NCI-H2196 (cell line): ENCODE measurements at regions not wholly inside any gene's neighbourhood (a gene's known extent, or its start where the extent isn't known, plus 50 kb on each side); places are given as distances from the start of the nearest gene placed in this dataset.
"Not testable (repeated sequence)": the region's sequence is repeated elsewhere in the genome, so short reads cannot be mapped to it uniquely, and the experiment has no call there.

ENCODE experiments used
- DNase-seq: peaks from one replicate; lab custom pipeline; 2025; ENCODE audit not compliant: unreplicated experiment; lab: John Stamatoyannopoulos, UW

DNA sequence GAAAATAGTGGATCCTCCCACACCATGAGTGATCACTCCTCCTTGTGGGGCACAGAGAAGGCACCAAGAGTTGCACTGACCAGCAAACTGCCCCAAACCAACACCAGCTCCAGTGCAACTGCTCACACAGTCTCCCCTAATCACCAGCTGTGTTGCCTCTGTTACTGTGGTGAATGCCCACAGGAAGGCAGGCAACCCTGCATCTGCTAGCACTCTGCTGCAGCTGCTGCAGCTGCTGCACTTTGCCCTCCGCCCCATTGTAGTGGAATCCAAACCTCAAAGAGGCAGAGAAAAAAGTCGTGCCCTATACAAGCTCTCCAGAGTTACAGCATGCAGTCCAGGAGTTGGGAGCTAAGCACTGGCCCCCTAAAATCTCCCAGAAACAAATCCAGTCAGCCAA is 339.6 kb downstream of the TRIM36 start:
- DNase-seq: no peak

DNA sequence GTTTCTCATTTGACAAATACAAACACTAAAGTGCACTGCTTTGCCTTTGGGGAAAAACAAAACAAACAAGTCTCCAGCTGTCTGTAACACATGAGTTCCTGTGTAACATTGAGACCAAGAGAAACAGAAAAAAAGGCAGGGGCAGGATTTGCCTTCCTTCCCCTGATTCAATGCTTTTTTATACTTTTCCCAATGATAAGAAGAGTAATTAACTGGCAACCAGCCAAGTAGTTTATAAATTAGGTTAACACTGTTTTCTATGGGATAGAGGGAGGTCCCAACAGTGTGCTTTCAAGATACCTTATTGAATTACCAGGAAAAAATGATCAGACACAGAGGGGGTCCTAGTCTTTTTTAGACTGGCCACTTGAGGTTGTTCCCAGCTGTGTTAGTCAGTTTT is 346.8 kb downstream of the TRIM36 start:
- DNase-seq: no peak

DNA sequence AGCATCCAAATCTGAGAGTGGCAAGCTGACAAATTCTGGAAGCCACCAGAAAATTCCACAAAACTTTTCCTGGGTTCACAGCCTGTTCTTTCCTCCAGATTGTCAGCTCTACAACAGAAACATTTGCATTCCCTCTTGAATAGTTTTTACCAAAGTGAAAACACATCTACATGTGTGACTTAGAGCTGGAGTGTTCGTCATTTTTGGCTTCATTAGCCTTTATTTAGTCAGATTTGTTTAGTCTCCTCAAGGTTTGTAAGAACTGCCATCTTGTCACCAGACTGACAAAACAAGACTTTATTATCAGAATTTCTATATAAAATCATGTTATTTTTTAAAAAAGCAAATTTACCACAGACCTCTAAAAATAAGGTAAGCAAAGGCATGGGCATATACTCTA is 347.3 kb downstream of the TRIM36 start:
- DNase-seq: no peak

DNA sequence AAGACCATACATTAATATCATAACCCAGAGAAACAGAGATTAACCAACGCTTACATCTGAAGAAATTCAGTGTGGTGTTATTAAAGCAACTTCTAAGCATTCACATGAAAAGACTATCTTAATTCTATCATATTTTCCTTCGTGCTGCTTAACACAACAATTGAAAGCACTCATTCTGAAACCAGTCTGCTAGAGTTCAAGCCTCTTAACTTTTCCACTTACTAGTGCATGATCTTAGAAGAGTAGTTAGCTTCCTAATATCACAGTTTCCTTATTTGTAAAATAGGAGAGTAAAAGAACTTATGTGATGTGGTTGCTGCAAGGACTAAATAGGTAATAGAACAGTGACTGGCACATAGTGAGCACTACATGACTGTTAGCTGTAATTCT is 379.3 kb downstream of the TRIM36 start:
- DNase-seq: no peak

DNA sequence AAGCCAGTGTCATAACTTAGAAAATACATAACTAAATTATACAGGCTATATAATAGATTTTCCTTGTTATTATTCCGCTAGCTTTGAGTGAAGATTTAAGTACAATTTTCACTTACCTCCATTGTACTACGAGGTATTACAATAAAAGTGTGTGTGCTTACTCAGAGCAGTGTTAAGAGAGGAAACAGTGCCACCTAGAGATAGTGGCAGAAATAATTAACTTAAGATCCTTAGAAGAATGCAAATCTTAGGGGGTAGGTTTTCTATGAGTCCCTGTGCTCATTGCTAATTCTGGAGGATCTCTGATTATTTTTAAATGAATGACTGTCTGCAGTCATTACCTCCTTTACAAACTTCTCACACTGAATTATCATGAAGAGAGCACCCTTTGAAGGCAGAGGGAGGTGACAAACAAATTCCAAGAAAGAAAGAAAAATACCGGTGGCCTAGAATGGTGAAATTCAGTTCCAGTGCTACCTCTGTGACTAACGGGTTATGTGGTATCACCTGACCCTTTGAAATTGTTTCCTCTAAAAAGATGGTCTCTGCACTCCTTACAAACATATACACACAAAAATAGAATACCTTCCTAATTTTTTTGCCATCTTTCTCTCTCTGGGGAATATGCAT is 379.8 kb downstream of the TRIM36 start:
- no peak for DNase-seq

DNA sequence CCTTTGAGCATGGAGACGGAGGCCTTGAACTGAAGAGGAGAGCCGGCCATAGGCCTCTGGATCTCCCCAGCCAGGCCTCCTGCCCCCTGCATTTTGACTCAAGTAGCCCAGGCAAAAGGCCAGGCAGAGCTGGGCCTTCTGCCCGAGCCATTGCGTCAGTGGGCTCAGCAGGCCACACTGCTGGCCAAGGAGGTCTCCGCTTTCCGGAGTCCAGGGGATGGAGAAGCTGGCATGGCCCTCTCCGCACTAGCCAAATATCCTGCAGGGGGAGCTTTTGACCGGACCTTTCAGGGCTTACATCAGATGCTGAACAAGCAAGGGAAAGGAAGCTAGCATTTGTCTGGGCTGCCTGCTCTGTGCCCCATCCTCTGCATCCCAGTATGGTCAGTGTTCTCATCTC is 386.8 kb downstream of the TRIM36 start:
- no peak for DNase-seq

DNA sequence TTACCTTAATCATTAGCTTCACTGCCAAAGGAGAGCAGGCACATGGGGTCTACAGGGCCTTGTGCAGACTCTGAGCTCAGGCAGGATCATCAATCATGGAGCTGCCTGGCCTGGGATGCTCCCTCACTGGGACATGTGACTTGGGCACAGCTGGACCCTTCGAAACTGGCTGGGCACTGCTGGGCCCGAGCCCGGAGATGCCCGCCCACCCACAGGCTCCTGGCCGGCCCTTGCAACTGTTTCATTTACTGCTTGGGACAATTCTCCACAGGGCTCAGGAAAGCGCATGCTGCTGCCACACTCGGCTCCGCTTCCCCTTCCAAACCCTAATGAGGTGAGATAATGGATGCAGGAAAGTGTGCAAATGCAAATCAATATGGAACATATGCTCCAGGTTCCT is 387.5 kb downstream of the TRIM36 start:
- DNase-seq: no peak

DNA sequence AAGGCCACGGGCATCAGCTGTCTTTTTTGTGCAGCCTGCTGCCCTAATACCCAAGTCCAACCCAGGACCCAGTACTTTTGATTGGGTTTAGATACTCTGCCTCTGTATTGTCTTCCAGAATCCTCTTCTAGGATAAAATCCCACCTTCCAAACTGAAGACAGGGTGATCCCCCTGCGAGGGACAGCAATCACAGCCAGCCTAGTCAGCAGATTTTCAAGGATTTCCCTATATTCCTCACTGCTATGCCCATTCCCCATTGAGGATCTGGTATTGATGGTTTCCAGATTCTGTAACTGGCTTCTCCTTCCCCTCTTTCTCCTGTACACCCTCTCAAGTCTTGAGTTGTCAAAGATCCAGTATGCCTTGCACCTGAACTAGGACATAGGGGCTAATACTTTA is 389.4 kb downstream of the TRIM36 start:
- DNase-seq: no peak

DNA sequence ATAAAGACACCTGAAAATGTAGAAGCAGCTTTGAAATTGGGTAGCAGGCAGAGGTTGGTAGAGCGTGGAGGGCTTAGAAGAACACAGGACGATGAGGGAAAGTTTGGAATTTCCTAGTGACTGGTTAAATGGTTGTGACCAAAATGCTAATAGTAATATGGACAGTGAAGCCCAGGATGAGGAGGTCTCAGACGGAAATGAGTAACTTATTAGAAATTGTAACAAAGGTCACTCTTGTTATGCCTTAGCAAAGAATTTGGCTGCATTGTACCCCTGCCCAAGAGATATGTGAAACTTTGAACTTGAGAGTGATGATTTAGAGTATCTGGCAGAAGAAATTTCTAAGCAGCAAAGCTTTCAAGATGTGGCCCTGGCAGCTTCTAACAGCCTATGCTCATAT is 382.5 kb downstream of the KCNN2 start:
- no peak for DNase-seq

DNA sequence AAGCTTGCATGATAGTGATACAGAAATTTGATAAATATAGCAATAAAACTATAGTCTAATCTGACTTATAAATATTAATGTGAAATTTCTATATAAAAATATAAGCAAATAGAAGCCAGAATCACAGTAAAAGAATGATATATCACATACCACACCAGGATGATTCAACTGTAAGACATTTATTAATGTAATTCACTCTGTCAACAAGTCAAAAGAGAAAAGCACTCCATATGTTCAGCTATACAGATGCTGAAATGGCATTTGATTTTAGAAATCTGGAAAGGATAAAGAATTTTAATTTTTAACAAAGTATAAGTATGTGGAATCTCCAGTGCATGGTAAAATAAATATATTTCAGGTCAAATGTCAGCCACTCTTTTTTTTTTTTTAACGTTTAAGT is 372.4 kb downstream of the KCNN2 start:
- DNase-seq: no peak

DNA sequence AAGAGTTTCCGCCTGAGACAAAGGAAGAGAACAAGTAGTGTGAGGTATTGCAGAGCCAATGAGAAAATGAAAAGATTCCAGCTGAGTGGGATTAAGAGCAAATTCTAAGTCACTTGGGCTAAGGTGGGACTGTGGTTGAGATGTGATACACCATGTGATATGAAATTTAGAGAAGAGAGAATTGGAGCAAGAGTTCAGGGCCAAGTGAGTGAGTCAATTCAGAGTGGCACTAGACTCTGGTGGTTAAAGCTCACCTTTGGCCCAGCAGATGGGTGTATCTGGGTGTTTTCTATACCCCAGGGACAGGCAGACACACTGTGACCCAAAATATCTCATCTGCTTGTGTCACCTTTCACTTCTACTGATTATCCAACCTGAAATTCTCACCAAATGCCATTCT is 368.1 kb downstream of the KCNN2 start:
- DNase-seq: no peak

DNA sequence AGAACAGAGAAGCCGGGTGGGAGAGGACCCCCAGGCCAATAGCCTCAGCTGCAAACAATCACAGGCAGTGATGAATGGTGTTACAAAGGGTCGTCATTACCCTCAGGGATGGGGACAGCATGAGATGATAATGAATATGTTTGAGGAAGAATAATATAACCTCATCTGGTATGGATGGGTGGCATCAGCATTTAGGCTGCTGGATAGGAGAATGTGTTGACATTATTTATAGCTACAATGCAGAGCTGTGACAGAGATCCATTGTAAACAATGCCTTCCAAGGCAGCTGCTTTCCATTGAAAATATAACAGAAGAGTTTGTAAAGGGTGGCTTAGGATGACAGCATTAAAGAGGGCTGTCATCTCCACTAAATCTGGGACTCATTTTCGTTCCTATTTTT is 365.5 kb downstream of the KCNN2 start:
- no peak for DNase-seq

DNA sequence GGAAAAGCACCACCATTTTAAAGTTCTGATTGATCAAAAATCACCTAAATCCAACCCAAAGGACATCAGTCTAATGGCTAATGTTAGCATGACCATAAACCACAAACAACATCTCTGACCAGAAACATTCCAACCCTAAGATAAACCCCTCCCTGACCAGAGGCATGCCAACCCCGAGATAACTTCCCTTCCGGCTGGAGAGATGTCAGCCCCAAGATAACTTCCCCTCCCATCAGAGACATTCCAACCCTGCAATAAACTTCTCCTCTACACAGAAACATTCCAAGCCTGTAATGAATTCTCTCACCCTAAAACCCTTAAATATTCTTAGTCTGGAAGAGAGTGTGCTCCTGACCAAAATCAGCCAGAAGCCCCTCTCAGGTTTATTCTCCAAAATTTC is 364.3 kb downstream of the KCNN2 start:
- no peak for DNase-seq

DNA sequence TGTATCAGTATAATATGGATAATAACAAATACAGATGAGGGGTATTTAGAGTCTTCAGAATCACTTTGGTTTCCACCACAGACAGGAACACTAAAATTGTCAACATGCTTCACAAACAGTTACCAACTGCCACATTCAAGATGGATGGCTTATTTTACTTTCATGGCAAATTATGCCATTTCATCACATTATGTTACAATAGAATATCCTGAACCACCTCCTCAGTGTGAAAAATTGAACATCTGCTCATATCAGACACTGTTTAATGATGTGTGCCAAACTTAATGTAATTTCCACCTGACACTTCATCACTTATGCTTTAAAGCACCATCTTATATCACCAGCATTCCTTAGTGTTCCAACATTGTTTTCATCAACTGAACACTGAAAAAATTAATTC is 357.4 kb downstream of the KCNN2 start:
- no peak for DNase-seq

DNA sequence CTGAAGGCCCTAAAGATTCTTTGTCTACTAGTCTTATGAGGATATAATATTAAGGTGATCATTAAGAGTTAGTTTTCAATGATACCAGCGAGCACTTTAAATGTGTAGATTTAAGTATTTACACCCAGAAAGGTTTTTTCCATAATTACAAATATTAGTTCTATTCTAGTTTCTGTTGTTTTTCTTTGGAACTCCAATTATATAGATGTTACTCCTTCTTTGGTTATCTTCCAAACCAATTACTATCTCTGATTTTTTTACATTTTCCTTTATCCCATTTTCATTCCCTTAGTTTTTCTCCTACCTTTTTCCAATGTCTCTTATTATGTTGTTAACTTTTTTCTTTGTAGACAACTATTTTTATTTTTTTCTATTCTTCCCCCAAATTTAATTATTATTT is 355.1 kb downstream of the KCNN2 start:
- DNase-seq: no peak

DNA sequence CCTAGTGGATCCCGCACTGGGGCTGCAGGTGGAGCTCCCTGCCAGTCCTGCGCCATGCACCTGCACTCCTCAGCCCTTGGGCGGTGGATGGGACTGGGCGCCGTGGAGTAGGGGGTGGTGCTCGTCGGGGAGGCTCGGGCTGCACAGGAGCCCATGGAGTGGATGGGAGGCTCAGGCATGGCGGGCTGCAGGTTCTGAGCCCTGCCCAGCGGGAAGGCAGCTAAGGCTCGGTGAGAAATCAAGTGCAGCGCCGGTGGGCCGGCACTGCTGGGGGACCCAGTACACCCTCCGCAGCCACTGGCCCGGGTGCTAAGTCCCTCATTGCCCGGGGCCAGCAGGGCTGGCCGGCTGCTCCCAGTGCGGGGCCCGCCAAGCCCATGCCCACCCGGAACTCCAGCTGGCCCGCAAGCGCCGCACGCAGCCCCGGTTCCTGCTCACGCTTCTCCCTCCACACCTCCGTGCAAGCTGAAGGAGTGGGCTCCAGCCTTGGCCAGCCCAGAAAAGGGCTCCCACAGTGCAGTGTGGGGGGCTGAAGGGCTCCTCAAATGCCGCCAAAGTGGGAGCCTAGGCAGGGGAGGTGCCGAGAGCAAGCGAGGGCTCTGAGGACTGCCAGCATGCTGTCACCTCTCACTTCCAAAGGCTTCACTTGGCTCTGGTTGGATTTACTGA is 342.5 kb downstream of the KCNN2 start:
- not testable (repeated sequence) for DNase-seq

DNA sequence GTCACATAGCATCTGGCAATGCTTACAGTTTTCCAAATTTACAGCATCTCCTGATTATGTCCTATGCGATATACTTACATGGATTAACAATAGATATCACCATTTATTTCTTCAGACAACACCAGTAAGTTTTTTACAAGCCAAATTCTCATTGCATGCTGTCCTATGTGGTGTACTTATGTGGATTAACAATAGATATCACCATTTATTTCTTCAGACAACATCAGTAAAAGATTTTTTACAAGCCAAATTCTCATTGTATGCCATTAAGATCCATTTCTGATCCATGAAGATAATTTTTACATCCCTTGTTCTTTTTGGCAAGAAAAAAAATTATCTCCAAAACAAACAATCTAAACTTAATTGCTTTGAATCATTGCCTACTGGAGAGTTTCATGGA is 340.9 kb downstream of the KCNN2 start:
- no peak for DNase-seq

DNA sequence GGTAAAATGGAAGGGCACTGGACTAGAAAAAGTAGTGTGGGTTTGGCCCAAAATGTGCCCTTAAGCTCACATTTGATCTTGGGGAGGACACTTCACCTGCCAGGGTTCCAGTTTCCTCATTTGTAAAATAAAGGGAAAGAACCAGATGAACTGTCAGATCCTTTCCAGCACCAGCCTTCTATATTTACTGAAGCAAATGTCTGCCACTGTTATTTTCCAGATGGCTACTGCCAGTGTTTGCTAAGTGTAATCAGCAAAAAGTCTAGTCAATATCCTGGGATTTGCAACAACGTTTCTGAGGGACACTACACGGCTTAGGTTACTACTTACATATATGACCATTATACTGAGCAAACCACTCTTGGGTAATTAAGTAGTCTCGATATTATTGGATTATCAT is 340.3 kb downstream of the KCNN2 start:
- DNase-seq: no peak

DNA sequence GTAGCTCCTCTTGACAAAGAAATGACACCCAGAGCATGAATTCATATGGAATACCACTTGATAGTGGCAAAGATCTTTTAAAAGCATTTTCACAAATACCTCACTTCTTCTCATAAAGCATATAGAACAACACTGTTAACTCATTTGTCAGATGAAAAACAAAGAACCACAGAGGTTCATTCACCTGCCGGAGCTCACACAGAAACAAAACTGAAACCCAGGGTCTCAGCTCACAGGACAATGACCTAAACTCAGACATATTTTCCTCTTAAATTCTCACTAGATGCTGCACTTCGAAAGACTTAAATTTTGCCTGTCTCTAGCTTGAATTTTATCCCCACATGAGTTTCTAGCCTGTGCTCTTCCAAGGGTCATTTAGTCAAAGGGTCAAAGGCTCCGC is 339.0 kb downstream of the KCNN2 start:
- DNase-seq: no peak

DNA sequence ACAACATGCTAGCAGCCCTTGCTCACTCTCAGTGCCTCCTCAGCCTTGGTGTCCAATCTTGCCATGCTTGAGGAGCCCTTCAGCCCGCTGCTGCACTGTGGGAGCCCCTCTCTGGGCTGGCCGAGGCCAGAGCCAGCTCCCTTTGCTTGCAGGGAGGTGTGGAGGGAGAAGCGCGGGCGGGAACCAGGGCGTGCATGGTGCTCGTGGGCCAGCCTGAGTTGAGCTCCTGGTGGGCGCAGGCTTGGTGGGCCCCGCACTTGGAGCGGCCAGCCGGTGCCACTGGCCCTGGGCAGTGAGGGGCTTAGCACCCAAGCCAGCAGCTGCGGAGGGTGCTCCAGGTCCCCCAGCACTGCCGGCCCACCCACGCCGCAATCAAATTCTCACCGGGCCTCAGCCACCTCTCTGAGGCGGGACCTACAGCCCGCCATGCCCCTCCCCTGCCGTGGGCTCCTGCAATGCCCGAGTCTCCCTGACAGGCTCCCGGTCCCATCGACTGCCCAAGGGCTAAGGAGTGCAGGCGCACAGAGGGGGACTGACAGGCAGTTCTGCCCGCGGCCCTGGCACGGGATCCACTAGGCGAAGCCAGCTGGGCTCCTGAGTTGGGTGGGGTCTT is 333.5 kb downstream of the KCNN2 start:
- DNase-seq: no peak

DNA sequence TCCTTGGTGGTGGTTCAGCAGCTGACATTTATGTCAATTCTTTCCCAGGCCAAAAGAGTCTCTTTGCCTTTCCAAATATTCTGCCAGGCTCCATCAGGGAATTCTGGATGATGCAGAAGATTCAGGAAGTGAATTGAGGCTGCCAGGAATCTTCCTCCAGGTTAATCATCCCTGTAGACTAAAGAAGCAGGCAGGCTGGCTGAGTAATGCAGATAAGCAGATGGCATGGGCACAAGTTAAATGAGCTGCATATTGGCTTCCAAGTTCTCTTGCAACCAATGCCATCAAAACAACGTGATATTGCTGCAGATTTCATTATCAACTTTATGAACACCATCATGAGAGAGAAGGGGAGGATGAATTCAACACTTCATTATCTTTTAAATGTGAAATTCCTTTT is 324.5 kb downstream of the KCNN2 start:
- no peak for DNase-seq

DNA sequence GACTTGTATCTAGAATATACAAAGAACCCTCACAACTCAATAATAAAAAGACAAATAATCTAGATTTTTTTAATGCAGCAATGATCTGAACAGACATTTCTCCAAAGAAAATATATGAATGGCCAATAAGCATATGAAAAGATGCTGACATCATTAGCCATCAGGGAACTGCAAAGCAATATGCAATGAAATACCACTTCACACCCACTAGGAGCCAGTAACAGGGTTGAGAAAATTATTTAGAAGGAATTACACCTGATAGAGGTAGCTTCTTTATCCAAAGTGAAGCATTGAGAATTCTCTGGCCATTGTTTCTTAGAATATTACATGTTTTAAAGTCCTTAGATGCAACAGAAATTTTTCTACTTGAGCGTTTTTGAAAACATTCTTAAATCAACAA is 316.9 kb downstream of the KCNN2 start:
- DNase-seq: no peak

DNA sequence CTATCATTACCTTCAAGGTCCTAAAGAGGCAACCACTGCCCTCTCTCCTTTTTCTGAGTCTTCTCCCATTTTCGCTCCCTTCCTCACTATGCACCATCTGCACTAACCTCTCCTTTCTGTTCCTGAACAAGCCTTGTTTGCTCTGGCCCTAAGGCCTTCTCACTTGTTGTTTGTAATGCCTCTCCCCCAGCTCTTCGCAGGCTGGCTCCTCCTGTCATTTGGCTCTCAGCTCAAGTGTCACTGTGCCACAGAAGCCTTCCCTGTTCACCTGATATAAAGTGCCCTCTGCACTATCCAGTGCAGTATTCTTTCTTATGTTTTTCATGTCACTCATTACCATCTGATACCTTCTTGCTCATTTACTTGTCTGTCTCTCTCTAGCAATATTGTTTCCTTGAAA is 303.7 kb downstream of the KCNN2 start:
- no peak for DNase-seq
